CD14-positive monocyte (primary cell): ENCODE measurements at regions not wholly inside any gene's neighbourhood (a gene's known extent, or its start where the extent isn't known, plus 50 kb on each side); places are given as distances from the start of the nearest gene placed in this dataset.

ENCODE experiments used
- DNase-seq, 3 donors: peaks; one replicate each; pipeline ENCODE4 v3.0.0-alpha.2; 2011 to 2022
- H2AFZ ChIP-seq: 2 replicates; pipeline ENCODE4 v1.6.0; 2012; ENCODE audit warnings: mild to moderate bottlenecking, low read depth, low read length, inconsistent platforms; ENCODE audit not compliant: insufficient read depth, poor library complexity, severe bottlenecking
- H3K27ac ChIP-seq, 2 donors: 1 replicate in 1 of 2; 2 replicates in 1 of 2; pipeline ENCODE4 v1.5.1; 2012 to 2013; ENCODE audit warnings: low read length in 2 of 2, control low read depth in 1 of 2, inconsistent platforms in 1 of 2, low read depth in 1 of 2, mild to moderate bottlenecking in 1 of 2
- H3K27me3 ChIP-seq, 2 donors: one replicate each; pipeline versions ENCODE4 v1.6.0 to v1.6.1; 2011 to 2013; ENCODE audit warnings: low read length in 2 of 2; ENCODE audit not compliant: control insufficient read depth in 2 of 2, insufficient read depth in 2 of 2
- H3K36me3 ChIP-seq, 2 donors: replicated peaks in 1 of 2; 1 replicate in 1 of 2; 2 replicates in 1 of 2; pipeline versions ENCODE4 v1.5.1 to v1.6.1; 2012 to 2013; ENCODE audit warnings: low read length in 2 of 2, control low read depth in 1 of 2, inconsistent platforms in 1 of 2, mild to moderate bottlenecking in 1 of 2; ENCODE audit not compliant: insufficient read depth in 2 of 2, control insufficient read depth in 1 of 2
- H3K4me1 ChIP-seq, 2 donors: 1 replicate in 1 of 2; 2 replicates in 1 of 2; pipeline versions ENCODE4 v1.5.1 to v1.6.1; 2012 to 2013; ENCODE audit warnings: low read length in 2 of 2, control low read depth in 1 of 2, inconsistent platforms in 1 of 2, mild to moderate bottlenecking in 1 of 2, moderate library complexity in 1 of 2; ENCODE audit not compliant: insufficient read depth in 2 of 2, control insufficient read depth in 1 of 2
- H3K4me2 ChIP-seq: replicated peaks from 2 replicates; pipeline ENCODE3; 2012; ENCODE audit warnings: low read length, moderate library complexity, mild to moderate bottlenecking; ENCODE audit not compliant: poor library complexity, severe bottlenecking; ENCODE audit errors: extremely low read depth
- H3K4me3 ChIP-seq, 3 experiments: fragments of 200-600 bp in 1 of 3; sonication (generic) in 1 of 3; replicated peaks in 1 of 3; 1 replicate in 2 of 3; 2 replicates in 1 of 3; pipeline ENCODE4 v1.5.1; 2011 to 2013; ENCODE audit warnings: low read length in 3 of 3, mild to moderate bottlenecking in 3 of 3, control low read depth in 2 of 3, low read depth in 2 of 3, inconsistent platforms in 1 of 3, moderate library complexity in 1 of 3
- H3K79me2 ChIP-seq: 2 replicates; pipeline ENCODE4 v1.6.0; 2012; ENCODE audit warnings: mild to moderate bottlenecking, control low read depth, inconsistent platforms, low read length, moderate library complexity; ENCODE audit not compliant: insufficient read depth
- H3K9ac ChIP-seq: 2 replicates; pipeline ENCODE4 v1.6.0; 2017; ENCODE audit warnings: low read length, mild to moderate bottlenecking; ENCODE audit not compliant: insufficient read depth, poor library complexity, severe bottlenecking
- H3K9me3 ChIP-seq, 2 donors: replicated peaks in 1 of 2; 1 replicate in 1 of 2; 2 replicates in 1 of 2; pipeline versions ENCODE4 v1.5.1 to v1.6.1; 2012 to 2013; ENCODE audit warnings: low read length in 2 of 2, control low read depth in 1 of 2; ENCODE audit not compliant: control insufficient read depth in 1 of 2, insufficient read depth in 1 of 2
- H4K20me1 ChIP-seq: 2 replicates; pipeline ENCODE4 v1.6.0; 2012; ENCODE audit warnings: mild to moderate bottlenecking, low read length, control low read depth, moderate library complexity; ENCODE audit not compliant: insufficient read depth
- H3K27ac Mint-ChIP-seq, 7 donors: one replicate each; pipeline ENCODE4 v1.8.0; 2020; ENCODE audit warnings: mild to moderate bottlenecking in 7 of 7, mixed read lengths in 7 of 7, moderate library complexity in 6 of 7, inconsistent platforms in 2 of 7
- H3K27me3 Mint-ChIP-seq, 3 donors: one replicate each; pipeline ENCODE4 v1.8.0; 2021 to 2022; ENCODE audit warnings: low read depth in 3 of 3, mild to moderate bottlenecking in 3 of 3, mixed read lengths in 3 of 3, moderate library complexity in 3 of 3, inconsistent platforms in 1 of 3
- H3K36me3 Mint-ChIP-seq, 2 donors: one replicate each; pipeline ENCODE4 v1.8.0; 2020; ENCODE audit warnings: mixed read lengths in 2 of 2, inconsistent platforms in 1 of 2, mild to moderate bottlenecking in 1 of 2
- H3K4me1 Mint-ChIP-seq: one replicate; pipeline ENCODE4 v1.8.0; 2020; ENCODE audit warnings: mild to moderate bottlenecking, mixed read lengths
- H3K4me3 Mint-ChIP-seq, 2 donors: one replicate each; pipeline ENCODE4 v1.8.0; 2020; ENCODE audit warnings: mild to moderate bottlenecking in 2 of 2, mixed read lengths in 2 of 2, moderate library complexity in 1 of 2
- H3K9me3 Mint-ChIP-seq, 7 donors: one replicate each; pipeline ENCODE4 v1.8.0; 2020 to 2022; ENCODE audit warnings: mixed read lengths in 7 of 7, mild to moderate bottlenecking in 6 of 7, moderate library complexity in 6 of 7, inconsistent platforms in 2 of 7
- CTCF ChIP-seq: fragments of 200-600 bp; IDR thresholded peaks from one replicate; pipeline ENCODE4 v1.8.0; 2022; ENCODE audit warnings: antibody characterized with exemption, mild to moderate bottlenecking
- WGBS: methylation state at CpG from one replicate; pipeline ENCODE4 v1.1.5; 2013; ENCODE audit warnings: missing lambda C conversion rate; ENCODE audit not compliant: insufficient coverage; 5-methylcytosine and 5-hydroxymethylcytosine counted together
- intact Hi-C, 2 donors: fragments of 100-400 bp; cut with micrococcal nuclease; formaldehyde crosslinking; loops; one replicate each; pipeline versions ENCODE4 v1.15.0 to v1.15.1; 2023

- no peak overlapping the region for H3K4me2 ChIP-seq
- H3K9me3 ChIP-seq = no peaks in the 10 kb centered on the region
- H3K79me2 ChIP-seq = no peaks in the 10 kb centered on the region
- no peak overlapping the region for H3K4me3 ChIP-seq
- H4K20me1 ChIP-seq = no peaks in the 10 kb centered on the region
- intact Hi-C loops = no loop called here
- no peak for TF ChIP-seq CTCF
- no peaks in the 10 kb centered on the region for H3K4me1 Mint-ChIP-seq
- DNase-seq = no peak
- no peak overlapping the region for H3K27ac Mint-ChIP-seq
- no peak overlapping the region for H2AFZ ChIP-seq
- H3K36me3 ChIP-seq = no peaks in the 10 kb centered on the region
- no peak overlapping the region for H3K27ac ChIP-seq
- H3K4me1 ChIP-seq = no peaks in the 10 kb centered on the region
- H3K4me3 Mint-ChIP-seq = no peak overlapping the region
- no peak overlapping the region for H3K9ac ChIP-seq
- no peaks in the 10 kb centered on the region for H3K36me3 Mint-ChIP-seq
- peaks cover 0 to 3% (median 1%) of the 10 kb centered on the region in 3 donors for H3K27me3 Mint-ChIP-seq
- no peaks in the 10 kb centered on the region for H3K27me3 ChIP-seq
- H3K9me3 Mint-ChIP-seq = peaks cover 0 to 5% (median 2%) of the 10 kb centered on the region in 7 donors
Observed at GRCh38 chr6:50989123-50989522, 170.5 kb downstream of the TFAP2B start.

- WGBS = 86% methylated on average over 3 of the region's 7 CpGs
- peaks cover 0 to 4% (median 2%) of the 10 kb centered on the region in 7 donors for H3K9me3 Mint-ChIP-seq
- Histone ChIP-seq H3K27ac (no peak overlapping the region), H3K36me3 (no peaks in the 10 kb centered on the region), H2AFZ (no peak overlapping the region), H3K27me3 (no peaks in the 10 kb centered on the region), H3K79me2 (no peaks in the 10 kb centered on the region), H3K9ac (no peak overlapping the region), H3K4me2 (no peak overlapping the region), H3K9me3 (no peaks in the 10 kb centered on the region), H4K20me1 (no peaks in the 10 kb centered on the region), H3K4me3 (no peak overlapping the region), H3K4me1 (no peaks in the 10 kb centered on the region)
- no peak for DNase-seq
- H3K4me1 Mint-ChIP-seq = no peaks in the 10 kb centered on the region
- intact Hi-C loops = no loop called here
- H3K4me3 Mint-ChIP-seq = no peak overlapping the region
- no peaks in the 10 kb centered on the region for H3K36me3 Mint-ChIP-seq
- TF ChIP-seq CTCF = no peak
- H3K27me3 Mint-ChIP-seq = peaks cover 0 to 3% (median 1%) of the 10 kb centered on the region in 3 donors
- no peak overlapping the region for H3K27ac Mint-ChIP-seq
Observed at GRCh38 chr6:50990750-50991446, 172.2 kb downstream of the TFAP2B start.
